ENCODE measurements at regions not wholly inside any gene's neighbourhood (a gene's known extent, or its start where the extent isn't known, plus 50 kb on each side); places are given as distances from the start of the nearest gene placed in this dataset.
A peak's percentile ranks its signal among the peaks of the same experiment; 100 is the strongest.

GRCh38 chr3:147132168-147132567 lies 274.2 kb downstream of the ZIC4 start:
- DNase-seq (ENCODE audit: low read depth in 1 of 2, low spot score in 1 of 2): no peak
- no peaks in the 10 kb centered on the region for H3K27me3 ChIP-seq
- no peak overlapping the region for H3K27ac ChIP-seq
- TF ChIP-seq CTCF (IDR thresholded peaks at IDR 0.05; ENCODE audit: low read depth, low read length): no peak
- H3K36me3 ChIP-seq: no peaks in the 10 kb centered on the region
- no peaks in the 10 kb centered on the region for H3K9me3 ChIP-seq (ENCODE audit: low read depth)
- no peaks in the 10 kb centered on the region for H3K4me1 ChIP-seq (ENCODE audit: low read depth)
- no peak overlapping the region for H3K4me3 ChIP-seq

- Histone ChIP-seq H3K36me3 (no peaks in the 10 kb centered on the region), H3K9me3 (ENCODE audit: low read depth) (no peaks in the 10 kb centered on the region), H3K4me3 (no peak overlapping the region), H3K4me1 (ENCODE audit: low read depth) (no peaks in the 10 kb centered on the region), H3K27me3 (no peaks in the 10 kb centered on the region), H3K27ac (no peak overlapping the region)
- DNase-seq (ENCODE audit: low read depth in 1 of 2, low spot score in 1 of 2): no peak
- no peak for TF ChIP-seq CTCF (IDR thresholded peaks at IDR 0.05; ENCODE audit: low read depth, low read length)
Measured at GRCh38 chr3:147130461-147130860, 275.9 kb downstream of the ZIC4 start.

GRCh38 chr3:147129665-147130064 lies 276.7 kb downstream of the ZIC4 start:
- Histone ChIP-seq H3K9me3 (ENCODE audit: low read depth) (no peaks in the 10 kb centered on the region), H3K36me3 (no peaks in the 10 kb centered on the region), H3K27me3 (no peaks in the 10 kb centered on the region), H3K4me3 (no peak overlapping the region), H3K27ac (no peak overlapping the region), H3K4me1 (ENCODE audit: low read depth) (no peaks in the 10 kb centered on the region)
- TF ChIP-seq CTCF (IDR thresholded peaks at IDR 0.05; ENCODE audit: low read depth, low read length): no peak
- no peak for DNase-seq (ENCODE audit: low read depth in 1 of 2, low spot score in 1 of 2)

GRCh38 chr3:147122350-147122749 lies 284.0 kb downstream of the ZIC4 start:
- Histone ChIP-seq H3K27me3 (no peaks in the 10 kb centered on the region), H3K4me3 (no peak overlapping the region), H3K27ac (no peak overlapping the region), H3K4me1 (ENCODE audit: low read depth) (no peaks in the 10 kb centered on the region), H3K36me3 (no peaks in the 10 kb centered on the region), H3K9me3 (ENCODE audit: low read depth) (no peaks in the 10 kb centered on the region)
- no peak for DNase-seq (ENCODE audit: low read depth in 1 of 2, low spot score in 1 of 2)
- no peak for TF ChIP-seq CTCF (IDR thresholded peaks at IDR 0.05; ENCODE audit: low read depth, low read length)

GRCh38 chr3:147119989-147120388 lies 286.4 kb downstream of the ZIC4 start:
- Histone ChIP-seq H3K4me1 (ENCODE audit: low read depth) (no peaks in the 10 kb centered on the region), H3K27me3 (no peaks in the 10 kb centered on the region), H3K4me3 (no peak overlapping the region), H3K9me3 (ENCODE audit: low read depth) (no peaks in the 10 kb centered on the region), H3K36me3 (no peaks in the 10 kb centered on the region), H3K27ac (no peak overlapping the region)
- peak; percentile 48 for TF ChIP-seq CTCF (IDR thresholded peaks at IDR 0.05; ENCODE audit: low read depth, low read length)
- peak; percentile 3 to 27 for DNase-seq (ENCODE audit: low read depth in 1 of 2, low spot score in 1 of 2)

GRCh38 chr3:147119346-147119745 lies 287.0 kb downstream of the ZIC4 start:
- no peaks in the 10 kb centered on the region for H3K4me1 ChIP-seq (ENCODE audit: low read depth)
- H3K27ac ChIP-seq: no peak overlapping the region
- TF ChIP-seq CTCF (IDR thresholded peaks at IDR 0.05; ENCODE audit: low read depth, low read length): no peak
- DNase-seq (ENCODE audit: low read depth in 1 of 2, low spot score in 1 of 2): no peak
- H3K36me3 ChIP-seq: no peaks in the 10 kb centered on the region
- H3K27me3 ChIP-seq: no peaks in the 10 kb centered on the region
- H3K4me3 ChIP-seq: no peak overlapping the region
- H3K9me3 ChIP-seq (ENCODE audit: low read depth): no peaks in the 10 kb centered on the region
